ENCODE measurements at regions not wholly inside any gene's neighbourhood (a gene's known extent, or its start where the extent isn't known, plus 50 kb on each side); places are given as distances from the start of the nearest gene placed in this dataset.

DNA sequence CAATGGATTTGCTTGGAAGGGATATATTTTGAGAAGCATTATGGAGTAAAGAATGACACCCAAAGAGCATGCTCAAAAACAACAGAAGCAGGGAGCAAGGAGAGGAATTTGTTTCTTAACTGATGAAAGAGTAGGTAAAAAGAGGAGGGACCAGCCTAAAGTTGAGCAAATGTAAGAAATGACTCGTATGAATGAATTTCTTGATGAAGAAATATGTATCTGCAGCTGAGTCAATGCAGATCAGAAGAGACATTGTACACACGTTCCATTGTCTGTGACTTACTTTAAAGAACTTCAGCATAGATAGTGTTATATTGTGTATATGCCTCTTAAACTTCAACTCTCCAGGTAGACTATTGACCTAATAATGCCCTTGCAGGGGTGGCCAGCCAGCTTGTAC lies 112.7 kb upstream of the NREP start:
- no peak for DNase-seq (ENCODE audit: low spot score)

DNA sequence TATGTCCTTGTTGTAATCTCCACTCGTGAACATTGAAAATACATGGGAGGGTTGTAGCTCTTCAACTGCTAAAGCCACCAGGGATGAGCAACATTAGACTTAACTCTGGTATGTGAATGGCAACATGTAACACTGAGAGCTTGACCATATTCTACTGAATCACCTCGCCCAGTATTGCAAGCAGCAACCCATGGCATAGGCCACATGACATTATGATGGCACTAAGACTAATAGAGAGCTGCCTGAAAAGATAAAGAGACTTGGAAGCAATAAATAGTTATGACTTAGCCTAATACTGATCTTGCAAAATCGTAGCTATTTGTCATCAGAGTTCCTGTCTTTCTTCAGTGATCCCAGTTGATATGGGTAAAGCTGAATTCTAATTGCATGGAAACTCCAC lies 108.4 kb upstream of the NREP start:
- no peak for DNase-seq (ENCODE audit: low spot score)

DNA sequence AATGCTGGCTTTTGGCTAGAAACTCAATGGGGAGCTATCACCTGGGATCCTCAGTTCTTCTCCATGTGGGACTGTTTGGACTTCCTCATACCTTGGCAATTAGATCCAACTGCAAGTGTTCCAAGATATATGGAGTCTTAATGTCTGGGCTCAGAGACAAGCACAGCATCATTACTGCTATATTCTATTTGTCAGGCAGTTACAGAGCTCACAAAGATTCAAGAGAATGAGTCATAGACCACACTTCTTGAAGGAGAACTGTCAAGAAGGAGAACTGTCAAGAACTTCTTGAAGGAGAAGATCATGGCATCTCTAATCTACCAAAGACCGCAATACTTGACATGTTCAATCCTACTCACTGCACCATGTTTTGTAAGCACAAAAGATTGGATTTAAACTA lies 106.8 kb upstream of the NREP start:
- DNase-seq (ENCODE audit: low spot score): no peak

- no peak for DNase-seq (ENCODE audit: low spot score)
These were observed 102.7 kb upstream of the NREP start for GRCh38 chr5:111859533-111860270.

- DNase-seq (ENCODE audit: low spot score): no peak
These were observed 102.0 kb upstream of the NREP start for GRCh38 chr5:111859031-111859430.

GRCh38 chr5:111857623-111858022 lies 100.6 kb upstream of the NREP start:
- no peak for DNase-seq (ENCODE audit: low spot score)

GRCh38 chr5:111856876-111857466 lies 100.0 kb upstream of the NREP start:
- no peak for DNase-seq (ENCODE audit: low spot score)

- DNase-seq (ENCODE audit: low spot score): no peak
These were observed 98.4 kb upstream of the NREP start for GRCh38 chr5:111855356-111855755.

DNA sequence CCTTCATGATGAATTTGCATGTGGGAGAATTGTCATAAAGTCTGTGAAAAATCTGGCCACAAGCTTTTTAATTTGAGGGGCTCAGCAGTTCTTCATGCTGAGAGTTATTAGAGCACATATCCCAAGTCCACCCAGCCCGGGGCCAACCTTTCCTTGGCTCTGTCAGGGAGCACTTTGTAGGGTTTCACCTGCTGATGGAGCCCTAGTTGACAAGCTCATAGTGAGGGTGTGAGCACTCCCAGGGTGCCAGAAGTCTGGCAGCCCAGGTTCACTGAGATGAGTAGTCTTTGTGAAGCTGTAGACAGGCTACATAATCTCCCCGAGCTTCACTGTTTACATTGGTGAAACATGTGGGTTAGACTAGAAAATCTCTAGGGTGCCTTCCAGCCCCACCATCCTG lies 97.2 kb upstream of the NREP start:
- DNase-seq (ENCODE audit: low spot score): no peak

GRCh38 chr5:111853748-111854147 lies 96.8 kb upstream of the NREP start:
- no peak for DNase-seq (ENCODE audit: low spot score)

- no peak for DNase-seq (ENCODE audit: low spot score)
These were observed 94.9 kb upstream of the NREP start for GRCh38 chr5:111851631-111852548.

- DNase-seq (ENCODE audit: low spot score): no peak
These were observed 91.5 kb upstream of the NREP start for GRCh38 chr5:111848476-111848875.

- no peak for DNase-seq (ENCODE audit: low spot score)
These were observed 90.3 kb upstream of the NREP start for GRCh38 chr5:111847052-111847925.

DNA sequence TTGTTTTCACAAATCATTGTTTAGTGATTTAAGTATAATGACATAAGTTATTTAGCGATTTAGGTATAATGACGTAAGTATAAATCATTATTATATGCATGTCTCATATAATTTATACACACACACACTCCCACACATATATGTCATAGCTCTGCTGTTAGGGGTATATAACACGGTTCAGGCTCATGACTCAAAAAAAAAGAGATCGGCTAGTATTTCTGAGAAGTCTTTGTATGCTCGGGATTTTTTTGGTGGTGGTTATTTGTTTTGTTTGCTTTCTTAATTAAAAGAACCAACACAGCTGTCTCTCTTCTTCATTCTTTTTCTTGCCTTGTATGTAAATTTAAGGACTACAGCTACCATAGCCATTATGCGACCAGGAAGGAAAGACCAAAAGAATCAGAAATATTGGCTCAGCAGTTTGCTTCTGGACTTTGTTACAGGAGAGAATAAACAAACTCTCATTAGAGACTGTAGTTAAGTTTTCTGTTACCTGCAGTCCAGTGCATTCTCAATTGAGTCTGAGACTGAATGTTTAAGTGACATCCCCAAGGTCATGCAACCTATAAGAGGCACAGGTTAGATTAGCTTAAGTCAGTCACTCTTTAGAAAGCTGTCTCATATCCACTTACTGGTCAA lies 83.2 kb upstream of the NREP start:
- no peak for DNase-seq (ENCODE audit: low spot score)

DNA sequence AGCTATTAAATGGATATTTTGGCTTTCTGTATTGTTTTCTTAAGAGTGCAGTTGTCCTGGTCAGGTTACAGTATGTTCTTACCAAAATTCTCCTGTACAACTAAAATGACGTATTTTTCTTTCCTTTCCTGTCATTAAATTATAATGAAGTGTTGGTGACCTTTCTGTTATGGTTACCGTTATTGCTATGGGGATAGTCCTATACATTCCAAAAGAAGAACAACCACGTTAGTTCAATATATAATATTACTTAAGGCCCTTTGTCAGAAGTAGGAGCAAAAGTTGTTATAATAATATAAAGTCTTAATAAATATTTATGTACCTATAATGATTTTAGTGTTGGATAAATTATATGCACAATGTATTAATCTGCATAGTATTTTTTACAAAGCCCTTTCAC lies 82.4 kb upstream of the NREP start:
- no peak for DNase-seq (ENCODE audit: low spot score)

- DNase-seq (ENCODE audit: low spot score): no peak
These were observed 79.4 kb upstream of the NREP start for GRCh38 chr5:111836426-111836825.

DNA sequence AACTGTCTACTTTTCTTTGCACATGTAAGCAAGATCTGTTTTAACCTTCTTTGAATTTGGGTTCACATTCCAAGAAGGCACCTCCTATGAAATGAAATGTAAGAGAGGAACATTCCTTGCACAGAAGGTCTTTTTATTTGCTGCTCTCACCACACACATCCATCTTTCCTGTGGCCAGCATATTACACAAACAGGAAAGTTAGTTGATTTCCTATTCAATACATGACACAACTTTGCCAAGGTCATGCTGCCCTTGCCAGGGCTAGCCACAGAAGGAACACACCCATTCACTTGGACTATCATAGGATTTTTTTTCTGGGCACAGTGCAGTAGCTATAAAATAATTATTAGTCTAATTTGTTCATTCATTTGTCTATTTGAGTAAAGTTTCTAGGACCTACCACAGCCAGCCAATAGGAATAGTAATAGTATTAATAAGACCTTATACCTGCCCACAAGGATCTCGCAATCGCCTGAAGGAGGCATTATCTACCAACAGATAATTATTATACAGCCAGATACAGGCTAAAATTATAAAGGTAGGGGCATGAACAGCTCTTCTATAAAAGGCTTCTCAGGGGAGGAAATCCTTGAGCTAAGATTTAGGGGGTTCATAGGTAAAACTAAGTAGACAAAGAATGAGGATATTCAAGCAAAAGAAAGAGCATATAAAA lies 78.1 kb upstream of the NREP start:
- no peak for DNase-seq (ENCODE audit: low spot score)

- DNase-seq (ENCODE audit: low spot score): no peak
These were observed 73.3 kb upstream of the NREP start for GRCh38 chr5:111830333-111830732.

DNA sequence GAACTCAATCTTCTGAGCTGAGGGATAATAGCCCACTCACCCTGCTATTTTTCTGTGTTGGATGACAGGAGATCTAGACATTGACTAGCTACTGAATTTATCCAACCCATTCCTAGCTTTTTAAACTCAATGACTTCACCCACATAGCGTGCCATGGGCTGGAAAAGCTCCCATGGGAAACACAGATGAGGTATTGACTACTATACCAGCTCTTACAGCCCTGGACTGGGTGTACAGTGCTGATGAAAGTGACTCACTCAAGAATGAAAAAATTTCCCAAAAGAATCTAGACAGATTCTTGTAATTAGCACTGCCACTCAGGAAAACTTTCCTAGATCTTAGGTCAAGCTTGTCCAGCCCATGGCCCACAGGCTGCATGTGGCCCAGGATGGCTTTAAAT lies 72.7 kb upstream of the NREP start:
- DNase-seq (ENCODE audit: low spot score): no peak

DNA sequence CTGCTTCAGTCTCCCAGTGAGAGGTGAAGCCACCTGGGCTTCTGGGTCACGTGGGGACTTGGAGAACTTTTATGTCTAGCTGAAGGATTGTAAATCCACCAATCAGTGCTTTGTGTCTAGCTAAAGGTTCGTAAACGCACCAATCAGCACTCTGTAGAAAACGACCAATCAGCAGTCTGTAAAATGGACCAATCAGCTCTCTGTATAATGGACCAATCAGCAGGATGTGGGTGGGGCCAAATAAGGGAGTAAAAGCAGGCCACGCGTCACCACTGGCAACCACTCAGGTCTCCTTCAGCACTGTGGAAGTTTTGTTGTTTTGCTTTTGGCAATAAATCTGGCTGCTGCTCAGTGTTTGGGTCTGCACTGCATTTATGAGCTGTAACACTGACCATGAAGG lies 69.1 kb upstream of the NREP start:
- DNase-seq (ENCODE audit: low spot score): no peak

DNA sequence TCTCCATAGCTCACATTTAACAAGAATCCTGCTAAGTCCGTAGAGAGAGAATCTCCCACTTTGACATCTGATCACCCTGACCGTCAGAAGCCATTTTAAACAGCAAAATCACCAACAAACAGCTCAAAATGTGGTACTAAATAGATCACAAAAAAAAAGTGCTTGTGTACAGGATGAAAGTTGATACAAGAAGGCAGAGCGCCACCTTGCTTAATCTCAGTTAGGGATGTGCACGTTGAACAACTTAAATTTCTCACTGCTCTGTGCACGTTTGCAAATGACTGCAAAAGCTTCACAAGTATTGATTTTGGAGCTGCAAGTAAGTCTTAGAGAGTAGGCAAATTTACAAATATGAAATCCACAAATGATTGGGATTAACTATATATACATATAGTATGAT lies 63.1 kb upstream of the NREP start:
- DNase-seq (ENCODE audit: low spot score): no peak
